GM23338 (cell line): ENCODE measurements at regions not wholly inside any gene's neighbourhood (a gene's known extent, or its start where the extent isn't known, plus 50 kb on each side); places are given as distances from the start of the nearest gene placed in this dataset.

ENCODE experiments used
- ATAC-seq: fragments of 200-7000 bp; cut with Tn5 transposase; 3 replicates; pipeline ENCODE4 v1.9.1; 2020
- DNase-seq: peaks from one replicate; pipeline ENCODE4 v3.0.0-alpha.2; 2015; ENCODE audit warnings: low spot score
- H2AFZ ChIP-seq: fragments of 200-600 bp; sonication (generic); 2 replicates; pipeline ENCODE4 v1.8.0; 2016; ENCODE audit warnings: antibody characterized with exemption, mild to moderate bottlenecking, moderate library complexity
- H3F3A ChIP-seq: fragments of 200-600 bp; sonication (generic); replicated peaks from 2 replicates; pipeline ENCODE4 v1.8.0; 2017; ENCODE audit warnings: antibody characterized with exemption, mixed run types, low read depth
- H3K27ac ChIP-seq: fragments of 200-600 bp; sonication (generic); 2 replicates; pipeline ENCODE4 v1.6.1; 2016; ENCODE audit warnings: low read depth
- H3K27me3 ChIP-seq: fragments of 200-600 bp; sonication (generic); 2 replicates; pipeline ENCODE4 v1.8.0; 2016; ENCODE audit warnings: mild to moderate bottlenecking, mixed run types, moderate library complexity; ENCODE audit not compliant: insufficient read depth
- H3K36me3 ChIP-seq: fragments of 200-600 bp; sonication (generic); 2 replicates; pipeline ENCODE4 v1.8.0; 2016; ENCODE audit warnings: mild to moderate bottlenecking; ENCODE audit not compliant: insufficient read depth
- H3K4me1 ChIP-seq: fragments of 200-600 bp; sonication (generic); 2 replicates; pipeline ENCODE4 v1.8.0; 2016; ENCODE audit warnings: mild to moderate bottlenecking, moderate library complexity; ENCODE audit not compliant: insufficient read depth
- H3K4me2 ChIP-seq: fragments of 200-600 bp; sonication (generic); 2 replicates; pipeline ENCODE4 v1.7.1; 2017; ENCODE audit warnings: mixed run types
- H3K4me3 ChIP-seq: fragments of 200-600 bp; sonication (generic); 2 replicates; pipeline ENCODE4 v1.6.1; 2016; ENCODE audit warnings: mixed run types
- H3K79me2 ChIP-seq: fragments of 200-600 bp; sonication (generic); replicated peaks from 2 replicates; pipeline ENCODE4 v1.8.0; 2017; ENCODE audit warnings: mild to moderate bottlenecking; ENCODE audit not compliant: insufficient read depth
- H3K9me2 ChIP-seq: fragments of 200-600 bp; sonication (generic); 2 replicates; pipeline ENCODE4 v1.8.0; 2017; ENCODE audit not compliant: insufficient read depth
- H4K20me1 ChIP-seq: fragments of 200-600 bp; sonication (generic); replicated peaks from 2 replicates; pipeline ENCODE4 v1.8.0; 2017; ENCODE audit warnings: mild to moderate bottlenecking; ENCODE audit not compliant: insufficient read depth
- H3K27ac Mint-ChIP-seq: 2 replicates; pipeline ENCODE4 v1.8.0; 2020; ENCODE audit warnings: inconsistent platforms, mild to moderate bottlenecking, moderate library complexity, mixed read lengths
- H3K27me3 Mint-ChIP-seq: 3 replicates; pipeline ENCODE4 v1.8.0; 2022; ENCODE audit warnings: low read depth, mild to moderate bottlenecking, moderate library complexity, mixed read lengths, inconsistent platforms; ENCODE audit not compliant: insufficient read depth, poor library complexity
- H3K36me3 Mint-ChIP-seq: 3 replicates; pipeline ENCODE4 v1.8.0; 2021; ENCODE audit warnings: low read depth, mild to moderate bottlenecking, inconsistent platforms, moderate library complexity, mixed read lengths
- H3K4me1 Mint-ChIP-seq: 3 replicates; pipeline ENCODE4 v1.8.0; 2020; ENCODE audit warnings: mild to moderate bottlenecking, inconsistent platforms, mixed read lengths
- H3K4me3 Mint-ChIP-seq: 3 replicates; pipeline ENCODE4 v1.8.0; 2021; ENCODE audit warnings: moderate library complexity, mild to moderate bottlenecking, inconsistent platforms, mixed read lengths
- H3K9me3 Mint-ChIP-seq: 3 replicates; pipeline ENCODE4 v1.8.0; 2020; ENCODE audit warnings: moderate library complexity, mild to moderate bottlenecking, inconsistent platforms, mixed read lengths
- CREB1 ChIP-seq: fragments of 250-450 bp; sonication (Bioruptor Pico); IDR thresholded peaks from 2 replicates; pipeline ENCODE4 v1.5.0; 2020; ENCODE audit warnings: low read depth, mild to moderate bottlenecking, moderate library complexity
- EZH2 ChIP-seq: fragments of 200-600 bp; sonication (generic); IDR thresholded peaks from one replicate; pipeline ENCODE4 v1.8.0; 2017; ENCODE audit warnings: antibody characterized with exemption, mild to moderate bottlenecking, low read depth; ENCODE audit not compliant: unreplicated experiment
- EZH2phosphoT487 ChIP-seq: fragments of 200-600 bp; sonication (generic); IDR thresholded peaks from one replicate; pipeline ENCODE4 v1.8.1; 2018; ENCODE audit warnings: antibody characterized with exemption; ENCODE audit not compliant: unreplicated experiment
- JUNB ChIP-seq: IDR thresholded peaks from one replicate; pipeline ENCODE4 v1.6.1; 2016; ENCODE audit warnings: antibody characterized with exemption; ENCODE audit not compliant: unreplicated experiment
- NANOG ChIP-seq: IDR thresholded peaks from 2 replicates; pipeline ENCODE4 v1.6.1; 2016; ENCODE audit warnings: antibody characterized with exemption, borderline replicate concordance
- POLR2AphosphoS5 ChIP-seq: IDR thresholded peaks from 2 replicates; pipeline ENCODE4 v1.6.1; 2016; ENCODE audit warnings: antibody characterized with exemption, low read depth
- REST ChIP-seq: IDR thresholded peaks from one replicate; pipeline ENCODE4 v1.6.1; 2018; ENCODE audit warnings: antibody characterized with exemption; ENCODE audit not compliant: unreplicated experiment
- STAT1 ChIP-seq: IDR thresholded peaks from one replicate; pipeline ENCODE4 v1.6.1; 2016; ENCODE audit warnings: antibody characterized with exemption; ENCODE audit not compliant: unreplicated experiment
- ZNF114 ChIP-seq: fragments of 250-450 bp; sonication (Bioruptor Pico); IDR thresholded peaks from 2 replicates; pipeline ENCODE4 v1.5.0; 2020; ENCODE audit warnings: mild to moderate bottlenecking, moderate library complexity
- ZNF331 ChIP-seq: fragments of 250-450 bp; sonication (Bioruptor Pico); IDR thresholded peaks from 2 replicates; pipeline ENCODE4 v1.5.0; 2020; ENCODE audit warnings: low read depth, mild to moderate bottlenecking, moderate library complexity
- TF ChIP-seq, protein P1 (sequence below): fragments of 250-450 bp; sonication (Bioruptor Pico); IDR thresholded peaks from 2 replicates; pipeline ENCODE4 v1.5.0; 2020; ENCODE audit warnings: mild to moderate bottlenecking, moderate library complexity
- TF ChIP-seq, protein P2 (sequence below), 2 experiments: fragments of 200-600 bp in 1 of 2; sonication (generic) in 1 of 2; conservative IDR thresholded peaks; 2 replicates each; pipeline versions ENCODE4 v1.5.1 to v1.6.1; 2016 to 2017; ENCODE audit warnings: antibody characterized with exemption in 2 of 2, low read depth in 2 of 2, mild to moderate bottlenecking in 2 of 2, moderate library complexity in 1 of 2
- TF ChIP-seq, protein P3 (sequence below): IDR thresholded peaks from 2 replicates; pipeline ENCODE4 v1.6.1; 2016; ENCODE audit warnings: antibody characterized with exemption

DNA sequence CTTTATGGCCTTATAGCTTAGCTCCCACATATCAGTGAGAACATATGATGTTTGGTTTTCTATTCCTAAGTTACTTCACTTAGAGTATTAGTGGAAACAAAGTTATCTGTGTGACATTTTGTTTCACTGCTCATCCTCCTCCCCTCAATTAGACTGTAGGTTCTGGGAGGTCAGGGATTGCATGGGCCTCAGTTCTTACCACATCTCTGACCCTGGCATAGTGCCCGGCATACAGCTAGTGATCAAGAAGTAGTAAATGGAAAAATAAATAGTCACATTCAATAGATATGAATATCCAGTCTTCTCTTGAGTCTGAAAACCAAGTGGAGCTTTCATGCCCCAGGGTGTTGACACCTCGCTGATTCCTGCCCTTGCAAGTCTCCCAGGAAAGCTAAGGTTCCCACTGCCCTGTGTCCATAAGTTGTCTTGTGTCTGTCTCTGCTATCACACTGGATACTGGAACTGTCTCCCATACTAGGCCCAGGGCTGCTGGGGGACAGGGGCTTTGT, 249.5 kb upstream of the TSHZ3 start:
- H3K4me2 ChIP-seq = no peak overlapping the region
- H3K9me3 Mint-ChIP-seq = no peaks in the 10 kb centered on the region
- ATAC-seq (no peak), DNase-seq (no peak)
- H3F3A ChIP-seq = no peaks in the 10 kb centered on the region
- no peaks in the 10 kb centered on the region for H3K79me2 ChIP-seq
- H3K4me1 Mint-ChIP-seq = peaks cover 9% of the 10 kb centered on the region; the same call in 2 of the 3 replicates
- TF ChIP-seq, protein P1, sequence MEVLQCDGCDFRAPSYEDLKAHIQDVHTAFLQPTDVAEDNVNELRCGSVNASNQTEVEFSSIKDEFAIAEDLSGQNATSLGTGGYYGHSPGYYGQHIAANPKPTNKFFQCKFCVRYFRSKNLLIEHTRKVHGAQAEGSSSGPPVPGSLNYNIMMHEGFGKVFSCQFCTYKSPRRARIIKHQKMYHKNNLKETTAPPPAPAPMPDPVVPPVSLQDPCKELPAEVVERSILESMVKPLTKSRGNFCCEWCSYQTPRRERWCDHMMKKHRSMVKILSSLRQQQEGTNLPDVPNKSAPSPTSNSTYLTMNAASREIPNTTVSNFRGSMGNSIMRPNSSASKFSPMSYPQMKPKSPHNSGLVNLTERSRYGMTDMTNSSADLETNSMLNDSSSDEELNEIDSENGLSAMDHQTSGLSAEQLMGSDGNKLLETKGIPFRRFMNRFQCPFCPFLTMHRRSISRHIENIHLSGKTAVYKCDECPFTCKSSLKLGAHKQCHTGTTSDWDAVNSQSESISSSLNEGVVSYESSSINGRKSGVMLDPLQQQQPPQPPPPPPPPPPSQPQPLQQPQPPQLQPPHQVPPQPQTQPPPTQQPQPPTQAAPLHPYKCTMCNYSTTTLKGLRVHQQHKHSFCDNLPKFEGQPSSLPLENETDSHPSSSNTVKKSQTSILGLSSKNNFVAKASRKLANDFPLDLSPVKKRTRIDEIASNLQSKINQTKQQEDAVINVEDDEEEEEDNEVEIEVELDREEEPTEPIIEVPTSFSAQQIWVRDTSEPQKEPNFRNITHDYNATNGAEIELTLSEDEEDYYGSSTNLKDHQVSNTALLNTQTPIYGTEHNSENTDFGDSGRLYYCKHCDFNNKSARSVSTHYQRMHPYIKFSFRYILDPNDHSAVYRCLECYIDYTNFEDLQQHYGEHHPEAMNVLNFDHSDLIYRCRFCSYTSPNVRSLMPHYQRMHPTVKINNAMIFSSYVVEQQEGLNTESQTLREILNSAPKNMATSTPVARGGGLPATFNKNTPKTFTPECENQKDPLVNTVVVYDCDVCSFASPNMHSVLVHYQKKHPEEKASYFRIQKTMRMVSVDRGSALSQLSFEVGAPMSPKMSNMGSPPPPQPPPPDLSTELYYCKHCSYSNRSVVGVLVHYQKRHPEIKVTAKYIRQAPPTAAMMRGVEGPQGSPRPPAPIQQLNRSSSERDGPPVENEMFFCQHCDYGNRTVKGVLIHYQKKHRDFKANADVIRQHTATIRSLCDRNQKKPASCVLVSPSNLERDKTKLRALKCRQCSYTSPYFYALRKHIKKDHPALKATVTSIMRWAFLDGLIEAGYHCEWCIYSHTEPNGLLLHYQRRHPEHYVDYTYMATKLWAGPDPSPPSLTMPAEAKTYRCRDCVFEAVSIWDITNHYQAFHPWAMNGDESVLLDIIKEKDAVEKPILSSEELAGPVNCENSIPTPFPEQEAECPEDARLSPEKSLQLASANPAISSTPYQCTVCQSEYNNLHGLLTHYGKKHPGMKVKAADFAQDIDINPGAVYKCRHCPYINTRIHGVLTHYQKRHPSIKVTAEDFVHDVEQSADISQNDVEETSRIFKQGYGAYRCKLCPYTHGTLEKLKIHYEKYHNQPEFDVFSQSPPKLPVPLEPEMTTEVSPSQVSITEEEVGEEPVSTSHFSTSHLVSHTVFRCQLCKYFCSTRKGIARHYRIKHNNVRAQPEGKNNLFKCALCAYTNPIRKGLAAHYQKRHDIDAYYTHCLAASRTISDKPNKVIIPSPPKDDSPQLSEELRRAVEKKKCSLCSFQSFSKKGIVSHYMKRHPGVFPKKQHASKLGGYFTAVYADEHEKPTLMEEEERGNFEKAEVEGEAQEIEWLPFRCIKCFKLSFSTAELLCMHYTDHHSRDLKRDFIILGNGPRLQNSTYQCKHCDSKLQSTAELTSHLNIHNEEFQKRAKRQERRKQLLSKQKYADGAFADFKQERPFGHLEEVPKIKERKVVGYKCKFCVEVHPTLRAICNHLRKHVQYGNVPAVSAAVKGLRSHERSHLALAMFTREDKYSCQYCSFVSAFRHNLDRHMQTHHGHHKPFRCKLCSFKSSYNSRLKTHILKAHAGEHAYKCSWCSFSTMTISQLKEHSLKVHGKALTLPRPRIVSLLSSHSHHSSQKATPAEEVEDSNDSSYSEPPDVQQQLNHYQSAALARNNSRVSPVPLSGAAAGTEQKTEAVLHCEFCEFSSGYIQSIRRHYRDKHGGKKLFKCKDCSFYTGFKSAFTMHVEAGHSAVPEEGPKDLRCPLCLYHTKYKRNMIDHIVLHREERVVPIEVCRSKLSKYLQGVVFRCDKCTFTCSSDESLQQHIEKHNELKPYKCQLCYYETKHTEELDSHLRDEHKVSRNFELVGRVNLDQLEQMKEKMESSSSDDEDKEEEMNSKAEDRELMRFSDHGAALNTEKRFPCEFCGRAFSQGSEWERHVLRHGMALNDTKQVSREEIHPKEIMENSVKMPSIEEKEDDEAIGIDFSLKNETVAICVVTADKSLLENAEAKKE (CRISPR knock-in tag) = no peak
- TF ChIP-seq, protein P2, sequence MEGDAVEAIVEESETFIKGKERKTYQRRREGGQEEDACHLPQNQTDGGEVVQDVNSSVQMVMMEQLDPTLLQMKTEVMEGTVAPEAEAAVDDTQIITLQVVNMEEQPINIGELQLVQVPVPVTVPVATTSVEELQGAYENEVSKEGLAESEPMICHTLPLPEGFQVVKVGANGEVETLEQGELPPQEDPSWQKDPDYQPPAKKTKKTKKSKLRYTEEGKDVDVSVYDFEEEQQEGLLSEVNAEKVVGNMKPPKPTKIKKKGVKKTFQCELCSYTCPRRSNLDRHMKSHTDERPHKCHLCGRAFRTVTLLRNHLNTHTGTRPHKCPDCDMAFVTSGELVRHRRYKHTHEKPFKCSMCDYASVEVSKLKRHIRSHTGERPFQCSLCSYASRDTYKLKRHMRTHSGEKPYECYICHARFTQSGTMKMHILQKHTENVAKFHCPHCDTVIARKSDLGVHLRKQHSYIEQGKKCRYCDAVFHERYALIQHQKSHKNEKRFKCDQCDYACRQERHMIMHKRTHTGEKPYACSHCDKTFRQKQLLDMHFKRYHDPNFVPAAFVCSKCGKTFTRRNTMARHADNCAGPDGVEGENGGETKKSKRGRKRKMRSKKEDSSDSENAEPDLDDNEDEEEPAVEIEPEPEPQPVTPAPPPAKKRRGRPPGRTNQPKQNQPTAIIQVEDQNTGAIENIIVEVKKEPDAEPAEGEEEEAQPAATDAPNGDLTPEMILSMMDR (conservative IDR thresholded peaks at IDR 0.05; ENCODE audit: low read depth in 2 of 2) = no peak
- TF ChIP-seq STAT1 (no peak), POLR2AphosphoS5 (no peak), REST (no peak), EZH2 (no peak), NANOG (no peak), EZH2phosphoT487 (no peak), CREB1 (CRISPR knock-in tag) (no peak), JUNB (no peak), ZNF331 (no peak), ZNF114 (CRISPR knock-in tag) (no peak)
- TF ChIP-seq, protein P3, sequence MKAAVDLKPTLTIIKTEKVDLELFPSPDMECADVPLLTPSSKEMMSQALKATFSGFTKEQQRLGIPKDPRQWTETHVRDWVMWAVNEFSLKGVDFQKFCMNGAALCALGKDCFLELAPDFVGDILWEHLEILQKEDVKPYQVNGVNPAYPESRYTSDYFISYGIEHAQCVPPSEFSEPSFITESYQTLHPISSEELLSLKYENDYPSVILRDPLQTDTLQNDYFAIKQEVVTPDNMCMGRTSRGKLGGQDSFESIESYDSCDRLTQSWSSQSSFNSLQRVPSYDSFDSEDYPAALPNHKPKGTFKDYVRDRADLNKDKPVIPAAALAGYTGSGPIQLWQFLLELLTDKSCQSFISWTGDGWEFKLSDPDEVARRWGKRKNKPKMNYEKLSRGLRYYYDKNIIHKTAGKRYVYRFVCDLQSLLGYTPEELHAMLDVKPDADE = no peak
- H2AFZ ChIP-seq = no peak overlapping the region
- H3K36me3 Mint-ChIP-seq = no peaks in the 10 kb centered on the region
- H3K4me1 ChIP-seq = no peaks in the 10 kb centered on the region
- H3K9me2 ChIP-seq = peaks cover 3% of the 10 kb centered on the region; the same call in 1 of the 2 replicates
- H3K4me3 Mint-ChIP-seq = no peak overlapping the region
- no peak overlapping the region for H3K4me3 ChIP-seq
- no peak overlapping the region for H3K27ac Mint-ChIP-seq
- no peaks in the 10 kb centered on the region for H3K27me3 ChIP-seq
- H3K27ac ChIP-seq = no peak overlapping the region
- H3K27me3 Mint-ChIP-seq = peaks cover 7% of the 10 kb centered on the region
- H3K36me3 ChIP-seq = no peaks in the 10 kb centered on the region
- H4K20me1 ChIP-seq = no peaks in the 10 kb centered on the region
